HuH-7 (cell line): ENCODE measurements at regions not wholly inside any gene's neighbourhood (a gene's known extent, or its start where the extent isn't known, plus 50 kb on each side); places are given as distances from the start of the nearest gene placed in this dataset.

Source experiments
- DNase-seq: peaks from one replicate; pipeline ENCODE4 v3.0.0; 2011; ENCODE audit warnings: low spot score

GRCh38 chr15:46251903-46252302, 617.1 kb downstream of the SQOR start:
- no peak for DNase-seq

DNA sequence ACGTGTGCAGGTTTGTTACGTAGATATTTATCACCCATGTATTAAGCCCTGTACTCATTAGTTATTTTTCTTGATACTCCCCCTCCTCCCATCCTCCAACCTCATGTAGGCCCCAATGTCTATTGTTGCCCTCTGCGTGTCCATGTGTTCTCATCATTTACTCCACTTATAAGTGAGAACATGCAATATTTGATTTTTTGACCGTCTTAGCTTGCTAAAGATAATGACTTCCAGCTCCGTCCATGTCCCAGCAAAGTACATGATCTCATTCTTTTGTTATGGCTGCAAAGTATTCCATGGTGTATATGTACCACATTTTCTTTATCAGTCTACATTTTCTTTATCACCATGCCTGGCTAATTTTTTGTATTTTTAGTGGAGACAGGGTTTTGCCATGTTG, 623.2 kb downstream of the SQOR start:
- DNase-seq = no peak

- no peak for DNase-seq
These were observed 626.1 kb downstream of the SQOR start for GRCh38 chr15:46260937-46261336.

DNA sequence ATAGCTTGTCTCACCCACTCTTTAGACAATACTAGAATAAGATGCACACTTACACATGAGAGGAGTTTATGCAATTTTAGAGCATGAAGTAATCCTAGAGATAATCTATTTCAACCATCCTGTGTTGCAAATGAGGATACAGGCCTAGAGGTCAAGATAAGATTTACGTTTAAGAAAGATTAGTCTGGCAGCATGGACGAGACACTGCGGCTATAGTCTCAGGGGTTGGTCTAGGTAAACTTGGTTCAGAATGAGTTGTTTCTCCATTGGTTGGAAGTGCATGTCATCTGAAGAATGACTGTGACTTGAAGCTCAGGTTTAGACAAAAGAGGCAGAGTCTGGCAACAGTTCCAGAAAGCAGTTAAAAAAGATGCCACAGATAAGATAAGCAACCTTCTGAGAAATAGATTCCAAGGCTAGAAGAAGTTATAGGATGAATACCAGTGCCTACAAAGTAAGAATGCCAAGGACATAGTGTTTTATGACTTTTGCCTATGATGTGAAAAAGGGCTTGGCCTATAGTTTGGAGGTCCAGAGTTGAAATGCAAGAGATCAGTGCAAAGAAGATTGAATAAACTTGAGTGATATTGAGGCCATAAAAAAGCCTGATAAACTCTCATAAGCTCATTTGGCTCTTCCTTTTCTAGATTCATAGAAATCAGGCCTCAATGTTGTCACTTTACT, 631.0 kb downstream of the SQOR start:
- no peak for DNase-seq

- DNase-seq = no peak
These were observed 631.8 kb downstream of the SQOR start for GRCh38 chr15:46266661-46267060.

GRCh38 chr15:46270481-46271147, 635.8 kb downstream of the SQOR start:
- no peak for DNase-seq

DNA sequence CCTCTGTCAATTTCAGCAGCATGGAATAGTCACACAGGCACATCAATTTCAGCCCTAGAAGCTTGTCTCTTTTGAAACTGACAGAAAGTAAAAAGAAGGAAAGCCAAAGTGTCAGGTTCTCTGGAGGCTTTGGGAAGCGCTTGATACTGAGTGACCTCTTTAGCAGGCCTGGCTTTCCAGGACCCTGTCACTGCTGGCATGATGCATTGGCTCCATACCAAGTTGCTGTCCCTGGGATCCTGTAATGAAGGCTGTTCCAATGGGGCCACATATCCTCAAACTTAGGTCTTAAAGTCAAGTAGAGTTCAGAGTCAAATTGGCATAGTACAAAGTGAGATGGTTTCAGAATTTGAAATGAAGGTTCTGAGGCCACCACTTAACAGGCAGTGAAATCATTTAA, 640.9 kb downstream of the SQOR start:
- DNase-seq = no peak

DNA sequence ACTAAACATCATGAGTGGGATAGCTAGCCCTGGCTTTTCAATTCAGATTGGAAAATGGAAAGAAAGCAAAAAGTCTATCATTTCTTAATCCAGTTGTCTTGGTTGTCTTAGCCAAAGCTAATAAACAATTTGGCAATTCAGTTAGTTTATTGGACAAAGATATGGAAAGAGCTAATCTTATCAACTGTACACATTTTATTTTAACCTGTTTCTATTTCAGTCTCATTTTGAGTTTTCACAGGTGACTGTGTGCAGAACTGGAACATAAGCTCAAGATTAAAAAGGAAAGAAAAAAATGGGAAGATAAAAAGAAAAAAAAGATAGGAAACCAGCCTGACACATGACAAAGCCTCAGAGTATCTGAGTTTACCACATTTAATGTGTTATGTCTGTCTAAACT, 642.6 kb downstream of the SQOR start:
- no peak for DNase-seq

DNA sequence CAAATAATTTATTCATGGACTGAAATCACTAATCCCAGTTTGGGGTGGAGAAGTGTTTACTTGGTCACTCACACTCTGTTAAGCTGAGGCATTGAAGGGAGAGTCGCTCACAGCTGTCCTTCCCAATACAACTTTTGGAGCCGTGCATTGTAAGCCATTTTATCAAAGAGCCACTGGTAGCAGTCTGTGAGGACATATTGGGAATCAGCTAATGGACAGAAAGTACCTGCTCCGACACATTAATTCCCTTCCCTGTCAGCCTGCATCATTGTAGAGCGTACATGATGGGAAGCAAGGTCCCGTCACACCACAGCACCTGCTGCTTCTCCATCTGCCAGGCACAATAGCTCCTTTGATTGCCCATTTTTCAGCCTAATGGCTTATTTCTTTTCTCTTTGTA, 643.2 kb downstream of the SQOR start:
- DNase-seq = no peak

GRCh38 chr15:46278486-46279090, 643.8 kb downstream of the SQOR start:
- no peak for DNase-seq

DNA sequence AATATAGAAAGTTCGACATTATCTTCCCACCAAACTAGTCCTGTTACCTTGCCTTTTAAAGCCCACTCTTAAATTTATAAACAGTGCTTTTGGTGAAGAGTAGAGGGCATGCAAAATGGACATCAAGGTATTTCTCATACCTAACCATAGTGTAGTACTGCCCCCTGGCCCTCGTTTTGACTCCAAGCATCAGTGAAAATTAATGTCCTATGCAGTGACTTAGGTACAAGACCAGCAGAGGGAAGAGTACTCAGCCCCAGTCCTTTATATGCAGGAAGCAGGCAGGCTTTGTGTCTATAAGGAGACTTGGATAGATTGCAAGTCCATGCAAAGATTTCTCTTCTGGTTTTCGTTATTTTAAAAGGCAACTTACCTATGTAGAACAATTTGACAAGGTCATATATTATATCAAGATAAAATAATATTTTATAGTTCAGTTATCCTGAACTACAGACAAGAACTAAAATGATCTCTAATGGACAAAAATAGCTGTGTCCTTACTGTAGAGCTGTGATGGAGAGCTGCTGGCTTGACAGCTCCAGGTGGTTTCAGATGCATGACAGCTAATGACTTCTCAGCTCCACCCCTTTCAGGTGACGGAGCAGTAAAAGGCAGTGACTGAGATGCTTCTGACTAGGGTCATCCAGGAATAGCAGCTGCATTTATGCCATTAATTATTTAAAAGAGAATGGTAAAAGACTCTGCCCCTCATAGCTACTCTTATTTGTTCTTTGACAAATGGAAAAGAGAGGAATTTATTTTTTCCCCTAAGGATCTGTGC, 646.1 kb downstream of the SQOR start:
- no peak for DNase-seq

DNA sequence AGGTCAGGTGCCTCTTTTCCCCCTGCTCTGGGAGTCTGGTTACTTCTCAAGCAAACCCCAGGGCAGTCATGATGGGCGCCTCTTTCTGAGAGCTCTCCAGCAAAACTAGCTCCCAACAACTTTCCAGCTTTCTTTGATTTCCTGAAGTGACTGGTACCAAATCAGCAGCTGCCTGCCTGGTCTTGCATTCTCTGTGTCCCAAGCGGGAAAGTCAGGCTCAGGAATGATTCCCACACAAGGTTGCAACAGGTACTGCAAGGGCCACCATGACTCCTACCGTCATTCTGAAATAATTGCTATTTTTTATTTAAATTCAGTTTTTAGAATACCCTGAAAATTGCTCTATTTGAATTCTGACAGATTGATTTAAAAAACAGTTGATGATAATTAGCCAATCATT, 658.7 kb downstream of the SQOR start:
- no peak for DNase-seq

DNA sequence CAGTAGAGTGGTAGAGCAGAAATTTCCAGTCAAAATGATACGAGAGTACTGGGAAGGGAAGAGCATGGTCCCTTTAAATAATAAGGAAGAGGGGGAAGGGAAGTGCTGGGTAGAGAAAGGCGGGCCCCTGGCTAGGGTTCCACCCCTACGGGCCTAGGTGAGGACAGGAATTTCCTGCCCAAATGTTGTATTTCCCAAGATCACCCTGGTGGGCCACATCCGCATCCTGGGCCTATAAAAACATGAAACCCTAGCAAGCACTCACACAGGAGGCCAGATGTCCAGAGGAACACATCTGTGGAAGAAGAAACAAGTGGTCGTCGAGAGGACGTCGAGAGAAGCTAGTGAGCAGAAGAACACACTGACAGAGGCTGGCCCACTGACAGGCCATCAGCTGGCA, 661.2 kb downstream of the SQOR start:
- no peak for DNase-seq

DNA sequence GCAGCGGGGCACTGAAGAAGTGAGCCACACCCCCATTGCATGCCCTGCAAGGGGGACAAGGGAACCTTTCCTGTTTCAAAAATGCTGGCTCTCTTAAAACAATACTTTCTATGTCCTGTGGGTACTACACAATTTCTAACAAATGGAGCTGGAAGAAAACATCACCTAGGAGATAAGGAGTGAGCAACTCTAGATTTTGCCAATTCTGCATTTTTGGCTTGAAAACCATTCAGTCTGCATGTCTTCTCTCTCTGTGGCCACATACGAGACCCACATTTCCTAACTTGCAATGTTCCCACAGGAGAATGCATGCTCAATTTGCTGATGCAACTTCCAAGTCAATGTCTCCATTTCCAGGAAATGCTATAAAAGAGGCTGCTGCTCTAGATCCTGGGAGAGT, 662.0 kb downstream of the SQOR start:
- DNase-seq = no peak

- no peak for DNase-seq
These were observed 662.9 kb downstream of the SQOR start for GRCh38 chr15:46297766-46298165.

- DNase-seq = no peak
These were observed 665.9 kb downstream of the SQOR start for GRCh38 chr15:46300716-46301115.

- DNase-seq = no peak
These were observed 666.5 kb downstream of the SQOR start for GRCh38 chr15:46301291-46301690.

DNA sequence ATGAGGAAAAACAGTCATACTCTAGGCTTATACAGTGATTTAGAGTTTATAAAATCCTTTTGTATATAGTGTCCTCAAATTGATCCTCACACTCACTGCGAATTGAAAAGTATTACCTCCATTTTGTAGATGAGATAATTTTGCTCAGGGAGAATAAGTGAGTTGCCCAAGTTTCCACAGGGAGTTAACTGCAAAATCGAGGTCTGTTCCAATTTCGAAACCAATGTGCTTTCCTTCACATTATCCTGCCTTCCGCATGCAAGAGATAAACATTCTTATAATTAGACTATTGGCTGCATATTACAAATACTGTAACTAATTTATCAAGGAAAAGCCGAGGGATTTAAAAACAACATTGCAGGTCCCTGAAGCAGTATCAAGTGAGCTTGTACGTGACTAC, 667.0 kb downstream of the SQOR start:
- no peak for DNase-seq

GRCh38 chr15:46304321-46304720, 669.5 kb downstream of the SQOR start:
- peak; percentile 28 for DNase-seq

DNA sequence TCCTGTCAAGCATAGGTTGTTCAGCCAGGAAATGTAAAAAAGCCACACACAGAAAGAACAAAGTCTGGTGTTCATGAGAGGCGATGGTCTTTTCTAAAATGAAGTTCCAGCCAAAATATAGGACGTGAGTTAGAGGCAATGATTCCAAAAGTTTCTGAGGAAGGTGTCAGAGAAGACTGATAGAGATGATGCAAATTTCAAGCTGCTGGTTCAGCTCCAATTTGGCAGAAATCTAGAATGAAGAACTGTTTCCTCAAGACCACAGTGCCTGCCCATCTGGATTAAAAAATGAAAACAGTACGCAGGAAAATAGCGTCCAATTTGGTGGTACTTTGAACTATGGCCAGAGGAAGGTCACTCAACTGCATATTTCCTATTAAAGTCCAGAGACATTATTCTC, 672.9 kb downstream of the SQOR start:
- DNase-seq = no peak

GRCh38 chr15:46309914-46310313, 675.1 kb downstream of the SQOR start:
- DNase-seq = no peak

DNA sequence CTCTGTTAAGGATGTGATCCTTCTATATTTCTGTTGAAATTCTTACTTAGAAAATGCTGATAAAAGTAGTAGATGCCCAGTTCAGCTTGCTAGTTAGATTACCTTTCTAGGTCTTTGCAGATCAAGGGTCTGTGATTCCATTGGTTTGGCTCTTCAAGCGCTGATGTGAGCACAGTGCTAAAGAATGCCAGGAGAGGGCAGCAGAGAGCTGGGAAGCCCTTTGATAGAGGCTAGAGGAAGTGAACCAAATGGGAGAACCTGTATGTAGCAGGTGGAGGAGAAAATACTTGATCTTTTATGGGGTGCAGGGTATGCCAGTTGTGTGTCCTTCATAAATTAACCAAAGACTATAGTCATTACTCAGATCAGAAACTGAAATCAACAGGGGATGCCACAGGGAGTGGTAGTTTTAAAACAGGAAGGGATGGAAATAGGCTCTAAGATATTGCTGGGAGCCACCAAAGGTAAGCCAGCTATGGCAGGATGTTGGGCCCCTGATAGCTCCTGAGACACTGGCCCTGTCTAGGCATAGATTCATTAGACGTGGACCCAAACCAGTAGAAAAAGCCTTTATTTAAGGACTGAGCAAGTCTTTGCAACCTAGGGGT, 677.4 kb downstream of the SQOR start:
- peak; percentile 32 for DNase-seq
